Karpas-422 (cell line): ENCODE measurements at regions not wholly inside any gene's neighbourhood (a gene's known extent, or its start where the extent isn't known, plus 50 kb on each side); places are given as distances from the start of the nearest gene placed in this dataset.
"Not testable (repeated sequence)": the region's sequence is repeated elsewhere in the genome, so short reads cannot be mapped to it uniquely, and the experiment has no call there.

Experiments
- DNase-seq: peaks from one replicate; pipeline ENCODE4 v3.0.0-alpha.2; 2015
- H2AFZ ChIP-seq: fragments of 200-600 bp; sonication (generic); 2 replicates; pipeline ENCODE4 v1.6.1; 2014; ENCODE audit warnings: antibody characterized with exemption, low read length, mixed read lengths
- H3K27ac ChIP-seq: fragments of 200-600 bp; sonication (generic); 2 replicates; pipeline ENCODE4 v1.5.1; 2014; ENCODE audit warnings: mild to moderate bottlenecking, low read length, moderate library complexity
- H3K27me3 ChIP-seq: fragments of 200-600 bp; sonication (generic); 2 replicates; pipeline ENCODE4 v1.6.1; 2014; ENCODE audit warnings: low read length, mixed read lengths
- H3K36me3 ChIP-seq: fragments of 200-600 bp; sonication (generic); 2 replicates; pipeline ENCODE4 v1.6.1; 2014; ENCODE audit warnings: low read length, mixed read lengths; ENCODE audit not compliant: insufficient read depth
- H3K4me1 ChIP-seq: fragments of 200-600 bp; sonication (generic); 2 replicates; pipeline ENCODE4 v1.6.1; 2014; ENCODE audit warnings: mild to moderate bottlenecking, low read length, mixed read lengths
- H3K4me2 ChIP-seq: fragments of 200-600 bp; sonication (generic); 2 replicates; pipeline ENCODE4 v1.6.1; 2014; ENCODE audit warnings: low read length, low read depth, mild to moderate bottlenecking; ENCODE audit not compliant: poor library complexity, severe bottlenecking
- H3K4me3 ChIP-seq: fragments of 200-600 bp; sonication (generic); 2 replicates; pipeline ENCODE4 v1.5.1; 2014; ENCODE audit warnings: mild to moderate bottlenecking, antibody characterized with exemption, low read length, mixed read lengths
- H3K79me2 ChIP-seq: fragments of 200-600 bp; sonication (generic); 2 replicates; pipeline ENCODE4 v1.6.1; 2014; ENCODE audit warnings: mild to moderate bottlenecking, low read length, mixed read lengths
- H3K9ac ChIP-seq: fragments of 200-600 bp; sonication (generic); 2 replicates; pipeline ENCODE4 v1.6.0; 2014; ENCODE audit warnings: low read length
- H3K9me2 ChIP-seq: fragments of 200-600 bp; sonication (generic), shearing (Covaris generic); replicated peaks from 2 replicates; pipeline ENCODE4 v1.6.0; 2014; ENCODE audit warnings: mild to moderate bottlenecking, low read length, moderate library complexity; ENCODE audit not compliant: insufficient read depth
- H3K9me3 ChIP-seq: fragments of 300-700, 200-600 bp; sonication (generic); 2 replicates; pipeline ENCODE4 v1.6.1; 2014; ENCODE audit warnings: low read length, mixed read lengths
- H4K20me1 ChIP-seq: fragments of 200-600 bp; sonication (generic); 2 replicates; pipeline ENCODE4 v1.6.1; 2014; ENCODE audit warnings: mild to moderate bottlenecking, antibody characterized with exemption, low read length, low read depth; ENCODE audit not compliant: insufficient read depth

GRCh38 chr5:153257381-153257780, 233.1 kb upstream of the GRIA1 start:
- H3K4me2 ChIP-seq = no peak overlapping the region
- no peaks in the 10 kb centered on the region for H3K79me2 ChIP-seq
- no peak overlapping the region for H3K9ac ChIP-seq
- H3K9me2 ChIP-seq = no peaks in the 10 kb centered on the region
- H3K4me3 ChIP-seq = no peak overlapping the region
- no peaks in the 10 kb centered on the region for H4K20me1 ChIP-seq
- no peaks in the 10 kb centered on the region for H3K4me1 ChIP-seq
- DNase-seq = no peak
- no peaks in the 10 kb centered on the region for H3K27me3 ChIP-seq
- H3K27ac ChIP-seq = no peak overlapping the region
- H3K9me3 ChIP-seq = no peaks in the 10 kb centered on the region
- H3K36me3 ChIP-seq = no peaks in the 10 kb centered on the region
- H2AFZ ChIP-seq = no peak overlapping the region

- Histone ChIP-seq H3K27me3 (no peaks in the 10 kb centered on the region), H3K9ac (no peak overlapping the region), H3K27ac (no peak overlapping the region), H3K9me2 (no peaks in the 10 kb centered on the region), H2AFZ (no peak overlapping the region), H4K20me1 (no peaks in the 10 kb centered on the region), H3K4me2 (no peak overlapping the region), H3K79me2 (no peaks in the 10 kb centered on the region), H3K36me3 (no peaks in the 10 kb centered on the region), H3K4me1 (no peaks in the 10 kb centered on the region), H3K4me3 (no peak overlapping the region), H3K9me3 (no peaks in the 10 kb centered on the region)
- no peak for DNase-seq
These were observed 232.0 kb upstream of the GRIA1 start for GRCh38 chr5:153258469-153258868.

- Histone ChIP-seq H3K79me2 (no peaks in the 10 kb centered on the region), H3K4me2 (no peak overlapping the region), H3K36me3 (no peaks in the 10 kb centered on the region), H3K4me1 (no peaks in the 10 kb centered on the region), H3K9me2 (no peaks in the 10 kb centered on the region), H3K9me3 (no peaks in the 10 kb centered on the region), H3K4me3 (no peak overlapping the region), H2AFZ (no peak overlapping the region), H3K27me3 (no peaks in the 10 kb centered on the region), H4K20me1 (no peaks in the 10 kb centered on the region), H3K9ac (no peak overlapping the region), H3K27ac (no peak overlapping the region)
- DNase-seq = no peak
These were observed 223.0 kb upstream of the GRIA1 start for GRCh38 chr5:153267506-153267905.

- Histone ChIP-seq H3K9me2 (no peaks in the 10 kb centered on the region), H3K4me2 (no peak overlapping the region), H3K9me3 (peaks cover 4% of the 10 kb centered on the region; the same call in 1 of the 2 replicates), H3K4me1 (no peaks in the 10 kb centered on the region), H3K9ac (no peak overlapping the region), H3K36me3 (no peaks in the 10 kb centered on the region), H3K79me2 (no peaks in the 10 kb centered on the region), H3K27ac (no peak overlapping the region), H3K4me3 (no peak overlapping the region), H2AFZ (no peak overlapping the region), H4K20me1 (no peaks in the 10 kb centered on the region), H3K27me3 (no peaks in the 10 kb centered on the region)
- no peak for DNase-seq
These were observed 214.8 kb upstream of the GRIA1 start for GRCh38 chr5:153275695-153276094.

- Histone ChIP-seq H3K27me3 (no peaks in the 10 kb centered on the region), H2AFZ (no peak overlapping the region), H3K9me3 (peaks cover 4% of the 10 kb centered on the region; the same call in 1 of the 2 replicates), H3K4me2 (no peak overlapping the region), H4K20me1 (no peaks in the 10 kb centered on the region), H3K36me3 (no peaks in the 10 kb centered on the region), H3K4me1 (no peaks in the 10 kb centered on the region), H3K9ac (no peak overlapping the region), H3K79me2 (no peaks in the 10 kb centered on the region), H3K27ac (no peak overlapping the region), H3K4me3 (no peak overlapping the region), H3K9me2 (no peaks in the 10 kb centered on the region)
- peak; percentile 63 for DNase-seq
These were observed 214.3 kb upstream of the GRIA1 start for GRCh38 chr5:153276151-153276550.

- H3K4me2 ChIP-seq, H2AFZ ChIP-seq, H3K9me2 ChIP-seq, H3K27ac ChIP-seq, H3K4me1 ChIP-seq, H4K20me1 ChIP-seq, H3K4me3 ChIP-seq, H3K9ac ChIP-seq, DNase-seq, H3K27me3 ChIP-seq, H3K36me3 ChIP-seq, H3K9me3 ChIP-seq, H3K79me2 ChIP-seq: not testable (repeated sequence)
These were observed 194.1 kb upstream of the GRIA1 start for GRCh38 chr5:153296251-153296844.

- H3K4me3 ChIP-seq = no peak overlapping the region
- no peak overlapping the region for H3K4me2 ChIP-seq
- H3K4me1 ChIP-seq = no peaks in the 10 kb centered on the region
- no peak overlapping the region for H3K27ac ChIP-seq
- H3K36me3 ChIP-seq = no peaks in the 10 kb centered on the region
- H2AFZ ChIP-seq = no peak overlapping the region
- no peaks in the 10 kb centered on the region for H3K9me3 ChIP-seq
- H3K9me2 ChIP-seq = no peaks in the 10 kb centered on the region
- H4K20me1 ChIP-seq = no peaks in the 10 kb centered on the region
- H3K79me2 ChIP-seq = no peaks in the 10 kb centered on the region
- H3K9ac ChIP-seq = no peak overlapping the region
- H3K27me3 ChIP-seq = no peaks in the 10 kb centered on the region
- no peak for DNase-seq
These were observed 190.6 kb upstream of the GRIA1 start for GRCh38 chr5:153299891-153300290.

GRCh38 chr5:153308282-153308681, 182.2 kb upstream of the GRIA1 start:
- H3K4me3 ChIP-seq = no peak overlapping the region
- no peaks in the 10 kb centered on the region; the same call in 1 of the 2 replicates for H3K27me3 ChIP-seq
- no peak overlapping the region for H3K9ac ChIP-seq
- no peaks in the 10 kb centered on the region for H4K20me1 ChIP-seq
- H3K9me3 ChIP-seq = no peaks in the 10 kb centered on the region
- no peaks in the 10 kb centered on the region for H3K4me1 ChIP-seq
- H2AFZ ChIP-seq = no peak overlapping the region
- no peak overlapping the region for H3K27ac ChIP-seq
- no peaks in the 10 kb centered on the region for H3K79me2 ChIP-seq
- H3K4me2 ChIP-seq = no peak overlapping the region
- DNase-seq = no peak
- H3K36me3 ChIP-seq = no peaks in the 10 kb centered on the region
- no peaks in the 10 kb centered on the region for H3K9me2 ChIP-seq

- Histone ChIP-seq H3K4me2 (no peak overlapping the region), H3K27me3 (no peaks in the 10 kb centered on the region)
These were observed 171.9 kb upstream of the GRIA1 start for GRCh38 chr5:153318556-153318955.

More at GRCh38 chr5:153318556-153318955, 171.9 kb upstream of the GRIA1 start:
- Histone ChIP-seq H3K27ac (no peak overlapping the region), H3K9me2 (no peaks in the 10 kb centered on the region; the same call in 1 of the 2 replicates), H3K9ac (no peak overlapping the region), H3K4me3 (no peak overlapping the region), H2AFZ (no peak overlapping the region), H3K36me3 (no peaks in the 10 kb centered on the region), H3K4me1 (no peaks in the 10 kb centered on the region), H3K9me3 (0 out of 2 replicates have a peak, but pooled peaks cover 2% of the 10 kb centered on the region), H4K20me1 (no peaks in the 10 kb centered on the region), H3K79me2 (no peaks in the 10 kb centered on the region)
- no peak for DNase-seq
